SKM-1 treated with dmso at 0.1 percent for 144 hours (cell line): ENCODE measurements at regions not wholly inside any gene's neighbourhood (a gene's known extent, or its start where the extent isn't known, plus 50 kb on each side); places are given as distances from the start of the nearest gene placed in this dataset.
"Not testable (repeated sequence)": the region's sequence is repeated elsewhere in the genome, so short reads cannot be mapped to it uniquely, and the experiment has no call there.

ENCODE experiments used
- DNase-seq: peaks from one replicate; lab custom pipeline; 2025; ENCODE audit not compliant: unreplicated experiment; lab: John Stamatoyannopoulos, UW

- DNase-seq, result no peak
These were observed 883.2 kb upstream of the PIK3C3 start for GRCh38 chr18:41071826-41072225.

DNA sequence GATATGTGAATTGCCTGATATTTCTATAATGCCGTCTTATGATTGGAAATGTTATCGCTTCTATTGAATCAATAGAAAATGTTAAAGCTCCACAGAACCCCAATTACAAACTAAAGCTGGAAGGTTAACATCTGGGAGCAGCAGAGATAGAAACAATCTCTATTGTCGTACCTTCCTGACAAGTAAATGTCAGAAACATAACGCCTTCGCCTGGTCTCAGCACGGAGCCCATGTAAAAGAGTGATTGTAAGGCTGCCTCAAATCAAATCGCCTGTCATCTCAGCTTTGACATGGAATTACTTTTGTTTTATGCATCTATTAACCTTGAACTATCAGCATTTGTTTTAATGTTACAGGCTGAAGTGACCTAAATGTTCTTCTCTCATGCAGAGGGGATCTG lies 885.9 kb upstream of the PIK3C3 start:
- DNase-seq, result no peak

- no peak for DNase-seq
These were observed 890.1 kb upstream of the PIK3C3 start for GRCh38 chr18:41064916-41065315.

DNA sequence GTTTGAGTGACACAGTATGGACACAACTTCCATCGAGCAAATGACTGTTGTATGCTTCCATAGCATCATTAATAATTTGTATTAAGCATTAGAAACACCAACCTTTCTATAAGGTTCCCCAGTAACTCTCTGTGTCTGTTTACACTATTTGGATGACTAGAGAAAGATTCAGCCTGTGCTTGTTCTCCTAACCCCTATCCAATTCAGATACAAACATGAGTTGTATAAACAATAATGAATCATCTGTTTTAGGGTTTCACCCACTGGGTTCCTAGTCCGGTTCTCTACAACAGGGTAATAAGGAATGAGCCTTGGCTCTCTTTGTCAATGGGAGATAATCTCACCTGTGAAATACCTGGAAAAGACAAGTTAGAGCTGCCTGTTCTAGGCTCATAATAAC lies 894.1 kb upstream of the PIK3C3 start:
- DNase-seq, result no peak

- DNase-seq, result no peak
These were observed 896.0 kb upstream of the PIK3C3 start for GRCh38 chr18:41059126-41059415.

DNA sequence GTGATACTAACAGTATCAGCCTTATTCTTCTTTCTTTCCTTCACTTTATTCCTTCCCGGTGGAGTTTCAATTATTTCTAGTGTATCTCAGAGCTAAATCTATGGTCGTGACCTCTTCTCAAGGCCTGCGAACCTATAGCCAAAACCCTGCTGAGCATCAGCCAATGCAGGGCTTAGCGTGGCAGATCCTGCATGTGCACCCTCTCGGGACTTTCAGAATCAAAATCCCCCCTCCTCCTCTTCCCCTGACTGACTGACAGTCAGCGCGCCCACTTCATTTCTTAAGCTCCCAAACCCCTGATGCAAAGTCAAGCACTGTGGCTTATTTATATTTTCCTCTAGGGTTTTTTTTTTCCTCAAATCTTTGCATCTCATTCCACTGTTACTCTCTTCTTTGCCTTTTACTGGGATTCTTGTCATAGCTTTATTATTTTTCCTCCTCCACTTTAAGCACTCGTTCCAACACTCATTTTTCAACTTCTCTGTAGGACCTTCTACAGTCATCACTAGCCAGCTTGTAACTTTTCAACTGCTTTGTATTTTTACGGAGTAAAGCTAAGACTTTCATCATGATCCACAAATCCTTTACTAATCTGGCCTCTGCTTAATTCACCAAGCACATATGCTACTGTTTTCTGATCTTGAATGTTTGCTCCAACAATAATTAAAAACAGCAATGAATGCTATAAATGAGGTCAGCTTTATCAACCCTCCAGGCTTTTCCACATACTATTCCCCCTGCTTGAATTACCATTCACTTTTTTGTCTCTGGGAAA lies 896.5 kb upstream of the PIK3C3 start:
- DNase-seq, result no peak

- DNase-seq, result peak; percentile 36
These were observed 902.4 kb upstream of the PIK3C3 start for GRCh38 chr18:41052625-41053024.

DNA sequence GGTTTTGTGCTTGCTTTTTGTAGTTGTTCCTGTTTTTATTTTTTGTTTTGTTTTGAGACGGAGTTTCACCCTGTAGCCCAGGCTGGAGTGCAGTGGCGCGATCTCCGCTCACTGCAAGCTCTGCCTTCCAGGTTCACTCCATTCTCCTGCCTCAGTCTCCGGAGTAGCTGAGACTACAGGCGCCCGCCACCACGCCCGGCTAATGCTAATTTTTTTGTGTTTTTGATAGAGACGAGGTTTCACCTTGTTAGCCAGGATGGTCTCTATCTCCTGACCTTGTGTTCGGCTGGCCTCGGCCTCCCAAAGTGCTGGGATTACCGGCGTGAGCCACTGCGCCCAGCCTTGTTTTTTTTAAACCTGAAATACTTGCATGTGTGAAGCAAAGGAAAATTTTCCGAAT lies 908.8 kb upstream of the PIK3C3 start:
- not testable (repeated sequence) for DNase-seq

DNA sequence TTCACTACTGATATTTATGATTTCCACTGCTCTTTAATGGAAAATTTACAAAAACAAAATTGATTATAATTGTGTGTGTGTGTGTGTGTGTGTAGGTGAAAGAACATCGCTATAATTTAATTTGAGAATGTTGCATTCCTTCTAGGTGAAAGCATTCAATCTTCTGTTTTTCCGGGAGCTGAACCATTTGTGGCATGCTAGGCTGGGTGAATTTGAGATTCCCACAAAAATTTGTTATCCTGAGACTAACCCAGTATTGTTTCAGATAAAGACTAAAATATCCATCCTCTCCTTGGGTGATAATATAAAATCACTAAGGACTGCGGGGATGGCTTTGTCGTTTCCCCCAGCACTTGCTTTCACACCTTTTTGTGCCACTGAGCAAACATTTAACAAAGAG lies 911.2 kb upstream of the PIK3C3 start:
- no peak for DNase-seq

DNA sequence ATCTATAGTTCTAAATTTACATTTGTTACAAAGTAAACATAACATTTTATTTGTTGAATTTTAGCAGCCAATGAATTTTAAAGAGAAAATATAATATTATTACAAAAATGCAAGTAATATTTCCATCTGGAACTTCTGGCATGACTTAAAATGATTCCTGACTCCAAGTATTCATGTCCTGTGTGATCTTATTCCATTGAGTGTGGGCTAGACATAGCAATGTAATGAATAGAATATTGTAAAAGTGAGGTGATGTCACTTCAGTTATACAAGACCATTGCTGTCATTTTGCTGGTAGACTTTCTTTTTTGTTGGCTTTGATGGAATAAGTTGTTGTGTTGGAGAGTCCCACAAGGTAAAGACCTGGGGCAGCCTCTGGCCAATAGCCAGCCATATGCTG lies 912.2 kb upstream of the PIK3C3 start:
- no peak for DNase-seq

DNA sequence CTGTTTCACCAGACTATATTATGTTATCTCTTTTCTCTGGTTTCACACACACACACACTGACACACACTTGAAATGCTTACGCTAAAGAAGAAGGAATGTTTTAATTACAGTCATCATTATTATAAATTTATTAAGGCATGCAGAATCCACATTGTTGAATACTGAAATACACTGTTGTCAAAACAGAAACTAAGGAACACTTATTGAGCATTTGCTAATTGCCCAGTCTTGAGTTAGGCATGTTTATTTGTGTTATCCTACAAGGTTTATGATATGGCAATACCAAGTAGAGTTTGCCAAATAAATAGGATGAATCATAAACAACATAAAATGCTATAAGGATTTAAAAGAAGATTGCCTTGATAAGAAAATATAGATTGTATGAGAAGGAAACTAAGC lies 917.0 kb upstream of the PIK3C3 start:
- no peak for DNase-seq

DNA sequence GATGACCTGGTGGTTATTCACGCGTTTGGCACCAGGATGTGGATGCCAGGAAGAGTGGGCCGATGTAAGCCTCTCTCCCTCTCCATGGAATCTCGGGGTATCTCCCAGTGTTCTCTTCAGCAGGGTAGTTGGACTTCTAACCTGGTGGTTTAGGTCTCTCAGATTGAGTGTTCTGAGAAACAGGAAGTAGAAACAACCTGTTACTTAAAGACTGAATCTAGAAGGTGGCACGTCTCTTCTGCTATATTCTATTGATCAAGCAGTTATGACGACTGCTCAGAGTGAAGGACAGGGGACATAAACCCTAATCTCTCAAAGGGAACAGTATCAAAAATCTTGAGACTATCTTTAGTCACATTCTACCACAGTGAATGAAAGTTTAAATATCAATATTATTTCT lies 918.7 kb upstream of the PIK3C3 start:
- DNase-seq, result no peak

- no peak for DNase-seq
These were observed 920.6 kb upstream of the PIK3C3 start for GRCh38 chr18:41034413-41034812.

- no peak for DNase-seq
These were observed 929.4 kb upstream of the PIK3C3 start for GRCh38 chr18:41025666-41026065.

DNA sequence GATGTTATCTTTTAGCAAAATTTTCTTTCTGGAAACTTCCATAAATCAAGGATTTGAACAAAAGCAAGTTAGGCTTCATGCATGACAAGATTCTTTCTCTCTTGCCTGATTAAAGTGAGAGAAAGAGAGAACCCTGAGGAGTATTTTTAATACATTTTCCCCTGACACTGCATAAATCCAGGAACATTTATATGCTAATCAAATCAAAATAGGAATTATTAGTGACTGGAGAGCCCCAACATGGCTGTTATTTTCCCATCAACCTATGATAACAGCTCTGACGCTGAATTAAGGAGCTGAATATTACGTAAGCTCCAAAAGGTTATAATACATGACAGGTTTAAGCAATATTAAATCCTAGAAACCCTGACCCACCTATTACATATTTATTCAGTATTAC lies 930.2 kb upstream of the PIK3C3 start:
- no peak for DNase-seq

GRCh38 chr18:41022484-41022883 lies 932.5 kb upstream of the PIK3C3 start:
- DNase-seq, result no peak

GRCh38 chr18:41021089-41021488 lies 933.9 kb upstream of the PIK3C3 start:
- DNase-seq, result no peak

DNA sequence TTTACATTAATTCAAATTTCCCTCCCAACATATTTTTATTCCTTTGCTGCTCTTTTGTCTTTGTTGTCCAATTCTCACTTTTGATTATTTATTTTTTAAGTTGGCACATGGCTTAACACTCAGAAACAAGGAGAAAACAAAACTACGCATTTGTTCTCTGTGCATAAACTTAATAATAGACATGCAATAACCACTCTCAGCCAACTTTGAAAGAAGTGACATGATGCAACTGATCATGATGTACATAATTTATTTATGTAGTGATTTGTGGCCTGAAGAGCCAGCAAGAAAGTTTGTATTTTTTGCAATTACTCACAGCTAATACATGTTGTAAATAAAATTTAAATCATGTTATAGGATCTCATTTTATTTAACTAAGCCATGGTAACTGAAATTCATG lies 942.8 kb upstream of the PIK3C3 start:
- DNase-seq, result no peak

DNA sequence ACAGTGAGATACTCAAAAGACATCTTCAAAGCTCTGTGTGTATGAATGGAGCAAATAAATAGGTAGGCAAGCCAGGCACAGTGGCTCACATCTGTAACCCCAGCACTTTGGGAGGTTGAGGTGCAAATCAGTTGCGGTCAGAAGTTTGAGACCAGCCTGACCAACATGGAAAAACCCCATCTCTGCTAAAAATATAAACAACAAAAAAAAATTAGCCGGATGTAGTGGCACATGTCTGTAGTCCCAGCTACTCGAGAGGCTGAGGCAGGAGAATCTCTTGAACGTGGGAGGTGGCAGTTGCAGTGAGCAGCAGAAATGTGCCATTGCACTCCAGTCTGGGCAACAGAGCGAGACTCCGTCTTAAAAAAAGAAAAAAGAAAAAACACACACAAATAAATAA lies 945.1 kb upstream of the PIK3C3 start:
- DNase-seq, result no peak

GRCh38 chr18:41004324-41004723 lies 950.7 kb upstream of the PIK3C3 start:
- DNase-seq, result no peak

- DNase-seq, result no peak
These were observed 959.5 kb upstream of the PIK3C3 start for GRCh38 chr18:40995529-40995928.

- no peak for DNase-seq
These were observed 961.7 kb upstream of the PIK3C3 start for GRCh38 chr18:40993363-40993762.

- DNase-seq, result no peak
These were observed 967.5 kb upstream of the PIK3C3 start for GRCh38 chr18:40987581-40987980.

DNA sequence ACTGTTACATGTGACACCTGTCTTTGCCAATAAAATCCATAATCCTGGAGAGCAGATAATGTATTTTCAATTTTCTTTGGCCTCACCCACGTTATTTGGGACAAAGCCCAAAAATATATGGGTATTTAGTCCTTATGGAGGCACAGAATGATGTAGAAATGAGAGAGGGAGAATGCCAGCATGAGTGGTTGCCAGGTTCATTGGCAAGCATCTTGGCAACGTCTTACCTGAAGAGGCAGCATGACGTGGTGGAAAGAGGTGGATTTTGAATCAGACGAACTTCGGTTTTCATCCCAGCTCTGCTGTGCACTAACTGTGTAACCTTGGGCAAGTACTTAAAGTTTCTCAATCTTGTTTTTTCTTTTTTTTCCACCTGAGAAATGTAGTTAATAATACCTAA lies 969.6 kb upstream of the PIK3C3 start:
- DNase-seq, result no peak
